WTC11 (cell line): ENCODE measurements at regions not wholly inside any gene's neighbourhood (a gene's known extent, or its start where the extent isn't known, plus 50 kb on each side); places are given as distances from the start of the nearest gene placed in this dataset.

Source experiments
- ATAC-seq: fragments of 200-7000 bp; cut with Tn5 transposase; 2 replicates; pipeline ENCODE4 v1.10.0; 2021; ENCODE audit warnings: mild to moderate bottlenecking, moderate library complexity
- CTCF ChIA-PET: fragments of 300-600 bp; sonication (Branson Sonifier 250); formaldehyde crosslinking; loops from one replicate; lab custom pipeline; 2021; ENCODE audit warnings: antibody characterized with exemption; lab: Charles Lee
- POLR2A ChIA-PET: fragments of 350-600 bp; sonication (Branson Sonifier 250); formaldehyde crosslinking; loops from one replicate; lab custom pipeline; 2021; ENCODE audit warnings: antibody characterized with exemption; lab: Charles Lee
- DNase-seq: peaks from one replicate; pipeline ENCODE4 v3.0.0; 2021; ENCODE audit warnings: low spot score
- H3K27ac Mint-ChIP-seq: 2 replicates; pipeline ENCODE4 v1.8.0; 2021; ENCODE audit warnings: mixed read lengths
- H3K27me3 Mint-ChIP-seq: 2 replicates; pipeline ENCODE4 v1.8.0; 2021; ENCODE audit warnings: low read depth, mild to moderate bottlenecking, moderate library complexity, mixed read lengths
- H3K36me3 Mint-ChIP-seq: 2 replicates; pipeline ENCODE4 v1.8.0; 2021; ENCODE audit warnings: mixed read lengths
- H3K4me1 Mint-ChIP-seq: 2 replicates; pipeline ENCODE4 v1.8.0; 2022; ENCODE audit warnings: mixed read lengths
- H3K4me3 Mint-ChIP-seq: 2 replicates; pipeline ENCODE4 v1.8.0; 2021; ENCODE audit warnings: mild to moderate bottlenecking, moderate library complexity, mixed read lengths
- H3K9me3 Mint-ChIP-seq: 2 replicates; pipeline ENCODE4 v1.8.0; 2021; ENCODE audit warnings: mixed read lengths
- CTCF ChIP-seq: fragments of 200-600 bp; IDR thresholded peaks from 2 replicates; pipeline ENCODE4 v1.8.0; 2022; ENCODE audit warnings: antibody characterized with exemption
- E2F4 ChIP-seq: sonication (generic); formaldehyde crosslinking; IDR thresholded peaks from 2 replicates; pipeline ENCODE4 v1.8.1; 2022; ENCODE audit warnings: low read depth, mild to moderate bottlenecking, moderate library complexity, missing genetic modification reagents, borderline replicate concordance
- ESRRA ChIP-seq: sonication (generic); formaldehyde crosslinking; IDR thresholded peaks from 2 replicates; pipeline ENCODE4 v1.8.1; 2022; ENCODE audit warnings: mild to moderate bottlenecking, missing genetic modification reagents, borderline replicate concordance
- FOXP4 ChIP-seq: sonication (generic); formaldehyde crosslinking; IDR thresholded peaks from 2 replicates; pipeline ENCODE4 v1.8.0; 2022; ENCODE audit warnings: mild to moderate bottlenecking, missing genetic modification reagents
- GTF2I ChIP-seq: fragments of 250-450 bp; sonication (Bioruptor Pico); conservative IDR thresholded peaks from 2 replicates; pipeline ENCODE4 v1.4.0; 2021; ENCODE audit warnings: mild to moderate bottlenecking
- IRF2 ChIP-seq: sonication (generic); formaldehyde crosslinking; IDR thresholded peaks from 2 replicates; pipeline ENCODE4 v1.8.0; 2022; ENCODE audit warnings: low read depth, missing genetic modification reagents, borderline replicate concordance
- JAZF1 ChIP-seq: fragments of 250-450 bp; sonication (Bioruptor Pico); IDR thresholded peaks from 2 replicates; pipeline ENCODE4 v1.9.0; 2021; ENCODE audit warnings: moderate library complexity, mild to moderate bottlenecking, inconsistent platforms
- MYBL2 ChIP-seq: sonication (generic); formaldehyde crosslinking; IDR thresholded peaks from 2 replicates; pipeline ENCODE4 v1.8.1; 2023; ENCODE audit warnings: mild to moderate bottlenecking, moderate library complexity, missing genetic modification reagents
- NFATC4 ChIP-seq: fragments of 250-450 bp; sonication (Bioruptor Pico); IDR thresholded peaks from 2 replicates; pipeline ENCODE4 v1.9.0; 2021; ENCODE audit warnings: mild to moderate bottlenecking
- NFE2L1 ChIP-seq: sonication (generic); formaldehyde crosslinking; IDR thresholded peaks from 2 replicates; pipeline ENCODE4 v1.8.1; 2023; ENCODE audit warnings: missing genetic modification reagents
- SMAD3 ChIP-seq: sonication (generic); formaldehyde crosslinking; IDR thresholded peaks from 2 replicates; pipeline ENCODE4 v1.8.0; 2022; ENCODE audit warnings: missing genetic modification reagents, mild to moderate bottlenecking, borderline replicate concordance
- ZNF232 ChIP-seq: sonication (generic); formaldehyde crosslinking; IDR thresholded peaks from 2 replicates; pipeline ENCODE4 v1.8.0; 2022; ENCODE audit warnings: mild to moderate bottlenecking, missing genetic modification reagents
- ZNF671 ChIP-seq: fragments of 250-450 bp; sonication (Bioruptor Pico); IDR thresholded peaks from 2 replicates; pipeline ENCODE4 v1.8.0; 2021; ENCODE audit warnings: mild to moderate bottlenecking
- TF ChIP-seq, protein P1 (sequence below): fragments of 250-450 bp; sonication (Bioruptor Pico); conservative IDR thresholded peaks from 2 replicates; pipeline ENCODE4 v1.9.0; 2021; ENCODE audit warnings: mild to moderate bottlenecking
- TF ChIP-seq, protein P2 (sequence below): sonication (generic); formaldehyde crosslinking; IDR thresholded peaks from 2 replicates; pipeline ENCODE4 v1.8.1; 2023; ENCODE audit warnings: mild to moderate bottlenecking, missing genetic modification reagents
- TF ChIP-seq, protein P3 (sequence below): fragments of 250-450 bp; sonication (Bioruptor Pico); IDR thresholded peaks from 2 replicates; pipeline ENCODE4 v1.9.0; 2021; ENCODE audit warnings: mild to moderate bottlenecking
- TF ChIP-seq, protein P4 (sequence below): fragments of 250-450 bp; sonication (Bioruptor Pico); IDR thresholded peaks from 2 replicates; pipeline ENCODE4 v1.9.0; 2021; ENCODE audit warnings: mild to moderate bottlenecking, borderline replicate concordance
- TF ChIP-seq, protein P5 (sequence below): sonication (generic); formaldehyde crosslinking; conservative IDR thresholded peaks from 2 replicates; pipeline ENCODE4 v1.8.1; 2022; ENCODE audit warnings: mild to moderate bottlenecking, missing genetic modification reagents

GRCh38 chr5:102087906-102088305 is 208.2 kb downstream of the SLCO4C1 start (continued):
- TF ChIP-seq, protein P1, sequence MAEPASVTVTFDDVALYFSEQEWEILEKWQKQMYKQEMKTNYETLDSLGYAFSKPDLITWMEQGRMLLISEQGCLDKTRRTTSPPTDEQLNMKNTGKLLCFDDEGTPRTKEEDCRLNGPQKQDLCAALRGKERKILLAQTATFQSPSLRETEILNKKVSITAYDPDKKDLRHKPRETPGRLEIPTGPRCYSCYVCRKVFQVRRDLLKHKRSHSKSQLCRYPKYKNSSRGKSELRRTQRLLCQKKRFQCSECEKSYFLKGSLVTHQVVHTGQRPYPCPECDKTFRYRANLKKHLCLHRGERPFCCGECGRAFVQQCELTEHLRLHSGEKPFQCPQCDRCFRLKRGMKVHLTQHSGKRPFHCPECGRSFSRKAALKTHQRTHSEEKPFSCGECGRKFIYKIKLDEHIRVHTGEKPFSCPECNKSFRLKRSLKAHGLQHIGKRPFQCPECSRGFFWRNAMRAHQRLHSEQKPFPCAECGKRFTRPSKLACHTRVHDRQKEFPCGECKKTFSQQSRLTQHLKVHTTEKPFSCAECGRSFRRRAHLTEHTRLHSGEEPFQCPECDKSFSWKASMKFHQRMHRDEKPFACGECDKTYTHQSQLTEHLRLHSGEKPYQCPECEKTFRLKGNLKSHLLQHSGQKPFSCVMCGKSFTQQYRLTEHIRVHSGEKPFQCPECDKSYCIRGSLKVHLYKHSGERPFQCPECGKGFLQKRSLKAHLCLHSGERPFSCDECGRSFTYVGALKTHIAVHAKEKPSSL (CRISPR knock-in tag) = no peak
- no peak for TF ChIP-seq ESRRA (CRISPR knock-in tag)
- no peak for TF ChIP-seq JAZF1

DNA sequence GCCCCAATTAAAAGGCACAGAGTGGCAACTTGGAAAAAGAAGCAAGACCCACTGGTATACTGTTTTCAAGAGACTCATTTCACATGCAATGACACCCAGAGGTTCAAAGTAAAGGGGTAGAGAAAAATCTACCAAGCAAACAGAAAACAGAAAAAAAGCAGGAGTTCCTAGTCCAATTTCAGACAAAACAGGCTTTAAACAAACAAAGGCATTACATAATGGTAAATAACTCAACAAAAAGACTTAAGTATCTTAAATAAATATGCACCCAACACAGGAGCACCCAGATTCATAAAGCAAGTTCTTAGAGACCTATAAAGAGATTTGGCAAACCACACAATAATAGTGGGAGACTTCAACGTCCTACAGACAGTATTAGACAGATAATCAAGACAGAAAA is 215.8 kb downstream of the SLCO4C1 start:
- Mint-ChIP-seq H3K36me3 (peaks cover 5% of the 10 kb centered on the region), H3K27me3 (no peaks in the 10 kb centered on the region), H3K27ac (no peak overlapping the region), H3K9me3 (peaks cover 24% of the 10 kb centered on the region)
- no peak for DNase-seq
- POLR2A ChIA-PET = no interaction called here
- TF ChIP-seq IRF2 (CRISPR knock-in tag) = no peak
- no peak for TF ChIP-seq ZNF232 (CRISPR knock-in tag)
- TF ChIP-seq, protein P2, sequence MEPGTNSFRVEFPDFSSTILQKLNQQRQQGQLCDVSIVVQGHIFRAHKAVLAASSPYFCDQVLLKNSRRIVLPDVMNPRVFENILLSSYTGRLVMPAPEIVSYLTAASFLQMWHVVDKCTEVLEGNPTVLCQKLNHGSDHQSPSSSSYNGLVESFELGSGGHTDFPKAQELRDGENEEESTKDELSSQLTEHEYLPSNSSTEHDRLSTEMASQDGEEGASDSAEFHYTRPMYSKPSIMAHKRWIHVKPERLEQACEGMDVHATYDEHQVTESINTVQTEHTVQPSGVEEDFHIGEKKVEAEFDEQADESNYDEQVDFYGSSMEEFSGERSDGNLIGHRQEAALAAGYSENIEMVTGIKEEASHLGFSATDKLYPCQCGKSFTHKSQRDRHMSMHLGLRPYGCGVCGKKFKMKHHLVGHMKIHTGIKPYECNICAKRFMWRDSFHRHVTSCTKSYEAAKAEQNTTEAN (CRISPR knock-in tag) = no peak
- no peak for TF ChIP-seq NFATC4
- TF ChIP-seq, protein P3, sequence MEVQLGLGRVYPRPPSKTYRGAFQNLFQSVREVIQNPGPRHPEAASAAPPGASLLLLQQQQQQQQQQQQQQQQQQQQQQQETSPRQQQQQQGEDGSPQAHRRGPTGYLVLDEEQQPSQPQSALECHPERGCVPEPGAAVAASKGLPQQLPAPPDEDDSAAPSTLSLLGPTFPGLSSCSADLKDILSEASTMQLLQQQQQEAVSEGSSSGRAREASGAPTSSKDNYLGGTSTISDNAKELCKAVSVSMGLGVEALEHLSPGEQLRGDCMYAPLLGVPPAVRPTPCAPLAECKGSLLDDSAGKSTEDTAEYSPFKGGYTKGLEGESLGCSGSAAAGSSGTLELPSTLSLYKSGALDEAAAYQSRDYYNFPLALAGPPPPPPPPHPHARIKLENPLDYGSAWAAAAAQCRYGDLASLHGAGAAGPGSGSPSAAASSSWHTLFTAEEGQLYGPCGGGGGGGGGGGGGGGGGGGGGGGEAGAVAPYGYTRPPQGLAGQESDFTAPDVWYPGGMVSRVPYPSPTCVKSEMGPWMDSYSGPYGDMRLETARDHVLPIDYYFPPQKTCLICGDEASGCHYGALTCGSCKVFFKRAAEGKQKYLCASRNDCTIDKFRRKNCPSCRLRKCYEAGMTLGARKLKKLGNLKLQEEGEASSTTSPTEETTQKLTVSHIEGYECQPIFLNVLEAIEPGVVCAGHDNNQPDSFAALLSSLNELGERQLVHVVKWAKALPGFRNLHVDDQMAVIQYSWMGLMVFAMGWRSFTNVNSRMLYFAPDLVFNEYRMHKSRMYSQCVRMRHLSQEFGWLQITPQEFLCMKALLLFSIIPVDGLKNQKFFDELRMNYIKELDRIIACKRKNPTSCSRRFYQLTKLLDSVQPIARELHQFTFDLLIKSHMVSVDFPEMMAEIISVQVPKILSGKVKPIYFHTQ (CRISPR knock-in tag) = no peak
- no peak for TF ChIP-seq GTF2I
- no peak for TF ChIP-seq CTCF
- no peak for TF ChIP-seq NFE2L1 (CRISPR knock-in tag)
- TF ChIP-seq ZNF671 (CRISPR knock-in tag) = no peak
- TF ChIP-seq, all 79 proteins: peak for 0
- no peak overlapping the region for H3K4me3 Mint-ChIP-seq
- H3K4me1 Mint-ChIP-seq = peaks cover 16% of the 10 kb centered on the region
- no peak for ATAC-seq
- CTCF ChIA-PET = interaction anchor here (1.0 kb wide), 1 partner anchor 215 kb away, joined by 3 read pairs; no protein-coding TSS in a partner anchor

DNA sequence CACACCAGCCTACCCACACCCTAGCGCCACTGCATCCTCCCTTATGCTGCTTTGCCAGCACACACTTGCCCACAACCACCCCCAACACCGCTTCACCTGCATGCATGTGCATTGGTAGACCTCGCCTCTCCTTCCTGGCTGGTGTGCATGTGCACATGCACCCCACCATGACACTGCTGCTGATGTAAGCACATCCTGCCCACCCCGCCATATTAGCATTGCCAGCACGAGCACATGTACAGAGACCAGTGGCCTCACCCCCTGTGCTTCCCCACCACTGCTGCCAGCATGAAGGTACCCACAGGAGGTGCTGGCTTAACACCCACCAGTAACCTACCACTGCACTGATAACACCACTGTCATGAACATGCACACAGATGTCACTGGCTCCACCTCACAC is 218.2 kb downstream of the SLCO4C1 start:
- H3K27ac Mint-ChIP-seq = no peak overlapping the region
- POLR2A ChIA-PET = no interaction called here
- ATAC-seq (no peak), DNase-seq (no peak)
- no peak overlapping the region for H3K4me3 Mint-ChIP-seq
- H3K9me3 Mint-ChIP-seq = peaks cover 20% of the 10 kb centered on the region
- no peaks in the 10 kb centered on the region for H3K27me3 Mint-ChIP-seq
- peaks cover 16% of the 10 kb centered on the region for H3K4me1 Mint-ChIP-seq
- peaks cover 5% of the 10 kb centered on the region for H3K36me3 Mint-ChIP-seq
- CTCF ChIA-PET = no interaction called here
- TF ChIP-seq NFE2L1 (CRISPR knock-in tag) (no peak), SMAD3 (no peak), MYBL2 (CRISPR knock-in tag) (no peak), GTF2I (no peak), FOXP4 (CRISPR knock-in tag) (no peak), E2F4 (no peak)
- TF ChIP-seq, protein P4, sequence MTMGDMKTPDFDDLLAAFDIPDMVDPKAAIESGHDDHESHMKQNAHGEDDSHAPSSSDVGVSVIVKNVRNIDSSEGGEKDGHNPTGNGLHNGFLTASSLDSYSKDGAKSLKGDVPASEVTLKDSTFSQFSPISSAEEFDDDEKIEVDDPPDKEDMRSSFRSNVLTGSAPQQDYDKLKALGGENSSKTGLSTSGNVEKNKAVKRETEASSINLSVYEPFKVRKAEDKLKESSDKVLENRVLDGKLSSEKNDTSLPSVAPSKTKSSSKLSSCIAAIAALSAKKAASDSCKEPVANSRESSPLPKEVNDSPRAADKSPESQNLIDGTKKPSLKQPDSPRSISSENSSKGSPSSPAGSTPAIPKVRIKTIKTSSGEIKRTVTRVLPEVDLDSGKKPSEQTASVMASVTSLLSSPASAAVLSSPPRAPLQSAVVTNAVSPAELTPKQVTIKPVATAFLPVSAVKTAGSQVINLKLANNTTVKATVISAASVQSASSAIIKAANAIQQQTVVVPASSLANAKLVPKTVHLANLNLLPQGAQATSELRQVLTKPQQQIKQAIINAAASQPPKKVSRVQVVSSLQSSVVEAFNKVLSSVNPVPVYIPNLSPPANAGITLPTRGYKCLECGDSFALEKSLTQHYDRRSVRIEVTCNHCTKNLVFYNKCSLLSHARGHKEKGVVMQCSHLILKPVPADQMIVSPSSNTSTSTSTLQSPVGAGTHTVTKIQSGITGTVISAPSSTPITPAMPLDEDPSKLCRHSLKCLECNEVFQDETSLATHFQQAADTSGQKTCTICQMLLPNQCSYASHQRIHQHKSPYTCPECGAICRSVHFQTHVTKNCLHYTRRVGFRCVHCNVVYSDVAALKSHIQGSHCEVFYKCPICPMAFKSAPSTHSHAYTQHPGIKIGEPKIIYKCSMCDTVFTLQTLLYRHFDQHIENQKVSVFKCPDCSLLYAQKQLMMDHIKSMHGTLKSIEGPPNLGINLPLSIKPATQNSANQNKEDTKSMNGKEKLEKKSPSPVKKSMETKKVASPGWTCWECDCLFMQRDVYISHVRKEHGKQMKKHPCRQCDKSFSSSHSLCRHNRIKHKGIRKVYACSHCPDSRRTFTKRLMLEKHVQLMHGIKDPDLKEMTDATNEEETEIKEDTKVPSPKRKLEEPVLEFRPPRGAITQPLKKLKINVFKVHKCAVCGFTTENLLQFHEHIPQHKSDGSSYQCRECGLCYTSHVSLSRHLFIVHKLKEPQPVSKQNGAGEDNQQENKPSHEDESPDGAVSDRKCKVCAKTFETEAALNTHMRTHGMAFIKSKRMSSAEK (CRISPR knock-in tag) = no peak
- TF ChIP-seq, protein P5, sequence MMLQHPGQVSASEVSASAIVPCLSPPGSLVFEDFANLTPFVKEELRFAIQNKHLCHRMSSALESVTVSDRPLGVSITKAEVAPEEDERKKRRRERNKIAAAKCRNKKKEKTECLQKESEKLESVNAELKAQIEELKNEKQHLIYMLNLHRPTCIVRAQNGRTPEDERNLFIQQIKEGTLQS (CRISPR knock-in tag) = no peak
